VCaP (cell line): ENCODE measurements at regions not wholly inside any gene's neighbourhood (a gene's known extent, or its start where the extent isn't known, plus 50 kb on each side); places are given as distances from the start of the nearest gene placed in this dataset.

Source experiments
- H3K27ac ChIP-seq: fragments of 450-650 bp; 2 replicates; pipeline ENCODE4 v1.5.1; 2017
- CTCF ChIP-seq: fragments of 450-650 bp; conservative IDR thresholded peaks from 2 replicates; pipeline ENCODE4 v1.5.1; 2017; ENCODE audit warnings: mild to moderate bottlenecking, moderate library complexity

DNA sequence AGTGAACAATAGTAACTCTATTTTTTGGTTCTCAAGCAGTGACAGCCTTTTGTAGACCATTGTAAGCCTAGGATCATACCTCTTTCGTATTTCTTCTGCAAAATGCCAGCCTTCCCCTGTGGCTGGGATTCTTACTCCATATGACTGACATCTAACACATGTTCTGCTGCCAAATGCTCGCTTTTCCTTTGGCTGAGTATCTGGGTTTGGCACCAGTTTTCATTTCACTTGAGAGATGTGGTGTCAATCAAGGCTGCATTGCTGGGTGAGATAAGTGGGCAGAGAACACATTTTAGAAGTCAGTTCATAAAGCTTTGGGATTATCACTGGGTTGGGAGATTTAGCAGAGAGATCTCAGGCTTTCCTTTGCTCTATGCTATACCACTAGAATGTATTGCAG is 514.7 kb upstream of the SGO1 start:
- H3K27ac ChIP-seq: no peak overlapping the region
- TF ChIP-seq CTCF: no peak

- no peak overlapping the region for H3K27ac ChIP-seq
- no peak for TF ChIP-seq CTCF
These were observed 512.9 kb upstream of the SGO1 start for GRCh38 chr3:20698896-20699295.

- H3K27ac ChIP-seq: no peak overlapping the region
- TF ChIP-seq CTCF: no peak
These were observed 510.6 kb upstream of the SGO1 start for GRCh38 chr3:20696388-20697150.

GRCh38 chr3:20692675-20693074 is 506.7 kb upstream of the SGO1 start:
- no peak for TF ChIP-seq CTCF
- no peak overlapping the region for H3K27ac ChIP-seq

DNA sequence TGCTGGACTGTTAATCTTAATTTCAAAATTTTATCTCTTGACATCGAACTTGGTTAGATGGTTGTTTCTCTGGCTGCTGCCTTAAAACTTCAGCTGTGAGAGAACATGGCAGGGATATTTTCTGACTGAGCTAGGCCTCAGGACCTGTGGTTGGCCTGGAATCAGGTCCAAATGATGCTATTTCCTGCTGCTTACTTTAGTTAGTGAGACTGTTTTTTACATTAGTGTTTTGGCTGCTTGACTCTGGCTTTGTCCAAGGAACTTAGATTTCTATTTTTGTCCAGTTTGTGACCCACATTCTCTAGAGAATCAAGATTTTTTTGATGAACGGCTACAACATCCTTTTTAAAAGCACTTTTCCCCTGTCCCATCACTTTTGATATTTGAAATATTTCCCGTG is 497.9 kb upstream of the SGO1 start:
- TF ChIP-seq CTCF: no peak
- no peak overlapping the region for H3K27ac ChIP-seq

- TF ChIP-seq CTCF: no peak
- H3K27ac ChIP-seq: no peak overlapping the region
These were observed 496.6 kb upstream of the SGO1 start for GRCh38 chr3:20682573-20682972.

DNA sequence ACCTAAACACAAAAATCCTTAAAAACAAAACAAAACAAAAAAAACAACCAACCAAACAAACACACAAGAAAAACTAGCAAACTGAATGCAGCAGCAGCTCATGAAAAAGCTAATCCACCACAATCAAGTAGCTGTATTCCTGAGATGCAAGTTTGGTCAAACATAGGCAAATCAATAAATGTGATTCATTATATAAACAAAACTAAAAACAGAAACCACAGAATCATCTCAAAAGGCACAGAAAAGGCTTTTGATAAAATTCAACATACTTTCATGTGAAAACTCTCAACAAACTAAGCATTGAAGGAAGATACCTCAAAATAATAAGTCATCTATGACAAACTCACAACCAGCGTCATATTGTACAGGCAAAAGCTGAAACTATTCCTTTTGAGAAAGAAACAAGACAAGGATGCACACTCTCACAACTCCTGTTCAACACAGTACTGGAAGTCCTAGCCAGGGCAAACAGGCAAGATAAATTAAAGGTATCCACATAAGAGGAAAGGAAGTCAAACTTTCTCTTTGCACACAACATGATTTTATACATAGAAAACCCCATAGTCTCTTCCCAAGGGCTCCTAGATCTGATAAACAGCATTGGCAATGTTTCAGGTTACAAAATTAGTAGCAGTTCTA is 495.1 kb upstream of the SGO1 start:
- H3K27ac ChIP-seq: no peak overlapping the region
- no peak for TF ChIP-seq CTCF
